Activated T-helper 1 cell treated with anti-CD3 and anti-CD28 coated beads, Interleukin-12 subunit alpha, Interleukin-12 subunit beta, Interleukin-2, Interleukin-4 antibody, amounts not matched to agents 30 ng/mL and 10 ng/mL and 1 ng/mL, durations not matched to agents 14 hours and 24 hours and 36 hours (primary cell): ENCODE measurements at regions not wholly inside any gene's neighbourhood (a gene's known extent, or its start where the extent isn't known, plus 50 kb on each side); places are given as distances from the start of the nearest gene placed in this dataset.
"Not testable (repeated sequence)": the region's sequence is repeated elsewhere in the genome, so short reads cannot be mapped to it uniquely, and the experiment has no call there.

Experiments
- DNase-seq: peaks from one replicate; pipeline ENCODE4 v3.0.0; 2021; ENCODE audit warnings: low spot score
- H3K27ac Mint-ChIP-seq: one replicate; pipeline ENCODE4 v1.8.0; 2021; ENCODE audit warnings: mild to moderate bottlenecking, mixed read lengths
- H3K27me3 Mint-ChIP-seq: one replicate; pipeline ENCODE4 v1.8.0; 2022; ENCODE audit warnings: mild to moderate bottlenecking, moderate library complexity, mixed read lengths; ENCODE audit not compliant: insufficient read depth
- H3K36me3 Mint-ChIP-seq: one replicate; pipeline ENCODE4 v1.8.0; 2021; ENCODE audit warnings: low read depth, mixed read lengths
- H3K4me1 Mint-ChIP-seq: one replicate; pipeline ENCODE4 v1.8.0; 2021; ENCODE audit warnings: low read depth, mixed read lengths
- H3K4me3 Mint-ChIP-seq: one replicate; pipeline ENCODE4 v1.8.0; 2021; ENCODE audit warnings: mild to moderate bottlenecking, moderate library complexity, mixed read lengths
- H3K9me3 Mint-ChIP-seq: one replicate; pipeline ENCODE4 v1.8.0; 2021; ENCODE audit warnings: mixed read lengths
- intact Hi-C: fragments of 100-400 bp; cut with micrococcal nuclease; formaldehyde crosslinking; loops from one replicate; pipeline ENCODE4 v1.15.1; 2024

DNA sequence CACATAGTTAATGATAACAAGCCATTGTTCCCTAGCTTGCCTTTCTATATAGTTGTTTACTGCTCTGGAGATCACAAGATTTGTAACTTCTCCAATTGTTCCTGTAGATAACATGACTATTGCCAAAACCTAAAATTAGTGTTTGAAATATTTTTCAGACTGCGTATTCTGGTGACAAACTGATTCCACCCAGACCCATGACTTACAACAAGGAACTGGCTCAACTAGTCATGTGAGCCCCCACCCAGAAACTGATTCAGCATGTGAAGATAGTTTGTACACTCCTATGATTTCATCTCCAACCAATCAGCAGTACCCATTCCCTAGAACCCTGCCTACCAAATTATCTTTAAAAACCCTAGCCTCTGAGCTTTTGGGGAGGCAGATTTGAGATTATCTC is 131.4 kb upstream of the BCL9 start:
- Mint-ChIP-seq H3K4me3 (no peak overlapping the region), H3K27me3 (peaks cover 10% of the 10 kb centered on the region), H3K4me1 (no peaks in the 10 kb centered on the region), H3K9me3 (peaks cover 8% of the 10 kb centered on the region), H3K36me3 (no peaks in the 10 kb centered on the region), H3K27ac (no peak overlapping the region)
- intact Hi-C loops = no loop called here
- no peak for DNase-seq

- no peak for DNase-seq
- no peaks in the 10 kb centered on the region for H3K36me3 Mint-ChIP-seq
These were observed 128.1 kb upstream of the BCL9 start for GRCh38 chr1:147413110-147413605.

GRCh38 chr1:147414505-147415163 is 126.7 kb upstream of the BCL9 start:
- no peaks in the 10 kb centered on the region for H3K36me3 Mint-ChIP-seq
- peaks cover 2% of the 10 kb centered on the region for H3K9me3 Mint-ChIP-seq
- no peak overlapping the region for H3K27ac Mint-ChIP-seq
- H3K27me3 Mint-ChIP-seq = peaks cover 20% of the 10 kb centered on the region
- no peaks in the 10 kb centered on the region for H3K4me1 Mint-ChIP-seq
- no peak overlapping the region for H3K4me3 Mint-ChIP-seq
- DNase-seq = no peak
- intact Hi-C loops = no loop called here

More at GRCh38 chr1:147413110-147413605, 128.1 kb upstream of the BCL9 start:
- Mint-ChIP-seq H3K4me3 (no peak overlapping the region), H3K4me1 (no peaks in the 10 kb centered on the region), H3K27me3 (peaks cover 20% of the 10 kb centered on the region), H3K9me3 (peaks cover 8% of the 10 kb centered on the region), H3K27ac (no peak overlapping the region)
- intact Hi-C loops = no loop called here

DNA sequence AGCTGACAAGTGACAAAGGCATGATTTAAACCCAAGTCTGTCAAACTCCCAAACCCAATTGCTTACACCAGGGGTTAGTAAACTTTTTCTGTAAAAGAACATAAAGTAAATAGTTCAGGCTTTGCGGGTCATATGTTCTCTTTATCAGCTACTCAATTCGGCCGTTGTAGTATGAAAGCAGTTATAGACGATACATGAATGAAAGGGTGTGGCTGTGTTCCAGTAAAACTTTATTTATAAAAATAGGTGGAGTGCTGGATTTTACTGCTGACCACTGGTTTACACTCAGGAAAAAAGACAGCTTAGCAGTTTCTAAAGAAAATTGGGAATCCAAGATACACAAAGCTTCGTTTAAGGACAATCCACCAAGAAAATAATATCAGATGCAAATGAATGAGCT is 124.3 kb upstream of the BCL9 start:
- no peak for DNase-seq
- intact Hi-C loops = no loop called here
- Mint-ChIP-seq H3K9me3 (no peaks in the 10 kb centered on the region), H3K27me3 (peaks cover 17% of the 10 kb centered on the region), H3K27ac (no peak overlapping the region), H3K36me3 (no peaks in the 10 kb centered on the region), H3K4me3 (no peak overlapping the region), H3K4me1 (no peaks in the 10 kb centered on the region)

DNA sequence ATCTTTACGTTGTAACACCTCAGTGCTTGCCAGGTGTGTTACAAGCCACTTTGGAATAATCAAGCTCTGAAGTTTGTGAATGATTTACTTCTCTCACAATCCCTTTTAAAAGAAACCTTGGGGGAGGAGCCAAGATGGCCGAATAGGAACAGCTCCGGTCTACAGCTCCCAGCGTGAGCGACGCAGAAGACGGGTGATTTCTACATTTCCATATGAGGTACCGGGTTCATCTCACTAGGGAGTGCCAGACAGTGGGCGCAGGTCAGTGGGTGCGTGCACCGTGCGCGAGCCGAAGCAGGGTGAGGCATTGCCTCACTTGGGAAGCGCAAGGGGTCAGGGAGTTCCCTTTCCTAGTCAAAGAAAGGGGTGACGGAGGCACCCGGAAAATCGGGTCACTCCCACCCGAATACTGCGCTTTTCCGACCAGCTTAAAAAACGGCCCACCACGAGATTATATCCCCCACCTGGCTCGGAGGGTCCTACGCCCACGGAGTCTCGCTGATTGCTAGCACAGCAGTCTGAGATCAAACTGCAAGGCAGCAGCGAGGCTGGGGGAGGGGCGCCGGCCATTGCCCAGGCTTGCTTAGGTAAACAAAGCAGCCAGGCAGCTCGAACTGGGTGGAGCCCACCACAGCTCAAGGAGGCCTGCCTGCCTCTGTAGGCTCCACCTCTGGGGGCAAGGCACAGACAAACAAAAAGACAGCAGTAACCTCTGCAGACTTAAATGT is 118.0 kb upstream of the BCL9 start:
- intact Hi-C loops, H3K4me1 Mint-ChIP-seq: not testable (repeated sequence)

GRCh38 chr1:147434921-147435320 is 106.4 kb upstream of the BCL9 start:
- no peaks in the 10 kb centered on the region for H3K36me3 Mint-ChIP-seq
- H3K9me3 Mint-ChIP-seq = no peaks in the 10 kb centered on the region
- H3K27ac Mint-ChIP-seq = no peak overlapping the region
- no peak overlapping the region for H3K4me3 Mint-ChIP-seq
- peaks cover 2% of the 10 kb centered on the region for H3K27me3 Mint-ChIP-seq
- intact Hi-C loops = no loop called here
- no peaks in the 10 kb centered on the region for H3K4me1 Mint-ChIP-seq
- no peak for DNase-seq

More for the DNA sequence above, 118.0 kb upstream of the BCL9 start:
- DNase-seq, H3K27ac Mint-ChIP-seq, H3K4me3 Mint-ChIP-seq, H3K27me3 Mint-ChIP-seq, H3K9me3 Mint-ChIP-seq, H3K36me3 Mint-ChIP-seq: not testable (repeated sequence)

DNA sequence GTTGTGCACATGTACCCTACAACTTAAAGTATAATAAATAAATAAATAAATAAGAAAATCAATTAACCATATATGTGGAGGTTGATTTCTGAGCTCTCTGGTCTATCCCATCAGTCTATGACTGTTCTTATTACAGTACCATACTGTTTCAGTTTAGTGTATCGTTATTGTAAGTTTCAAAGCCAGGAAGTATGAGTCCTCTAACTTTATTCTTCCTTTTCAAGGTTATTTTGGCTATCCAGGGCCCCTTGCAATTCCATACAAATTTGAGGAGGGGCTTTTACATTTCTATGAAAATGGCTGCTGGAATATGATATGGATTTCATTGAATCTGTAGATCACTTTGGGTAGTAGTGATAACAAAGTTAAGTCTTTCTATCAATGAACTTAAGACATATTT is 96.9 kb upstream of the BCL9 start:
- H3K4me1 Mint-ChIP-seq = no peaks in the 10 kb centered on the region
- peaks cover 26% of the 10 kb centered on the region for H3K9me3 Mint-ChIP-seq
- intact Hi-C loops = no loop called here
- H3K4me3 Mint-ChIP-seq = no peak overlapping the region
- peaks cover 3% of the 10 kb centered on the region for H3K27me3 Mint-ChIP-seq
- no peak for DNase-seq
- no peaks in the 10 kb centered on the region for H3K36me3 Mint-ChIP-seq
- no peak overlapping the region for H3K27ac Mint-ChIP-seq

GRCh38 chr1:147451628-147452027 is 89.7 kb upstream of the BCL9 start:
- intact Hi-C loops = no loop called here
- Mint-ChIP-seq H3K27me3 (peaks cover 9% of the 10 kb centered on the region), H3K4me1 (no peaks in the 10 kb centered on the region), H3K9me3 (peaks cover 7% of the 10 kb centered on the region), H3K36me3 (no peaks in the 10 kb centered on the region), H3K4me3 (no peak overlapping the region), H3K27ac (no peak overlapping the region)
- no peak for DNase-seq

DNA sequence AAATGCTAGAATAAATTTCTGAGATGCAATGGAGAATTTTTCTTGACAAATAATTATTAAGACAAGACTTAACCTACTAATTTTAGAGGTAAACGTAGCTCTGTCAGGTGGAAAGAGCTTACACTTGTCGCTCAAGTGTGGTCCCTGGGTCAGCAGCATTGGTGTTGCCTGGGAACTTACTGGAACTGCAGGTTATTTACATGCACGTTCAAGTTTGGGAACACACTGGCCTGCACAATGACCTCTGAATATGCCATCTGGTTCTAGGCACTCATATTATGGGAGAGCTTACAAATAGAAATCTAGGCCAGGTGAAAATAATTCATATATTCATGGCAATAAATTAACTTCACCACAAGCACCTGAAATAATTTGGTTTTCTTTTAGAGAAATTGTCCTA is 88.5 kb upstream of the BCL9 start:
- Mint-ChIP-seq H3K4me3 (no peak overlapping the region), H3K9me3 (no peaks in the 10 kb centered on the region), H3K27me3 (peaks cover 9% of the 10 kb centered on the region), H3K36me3 (no peaks in the 10 kb centered on the region), H3K4me1 (no peaks in the 10 kb centered on the region), H3K27ac (no peak overlapping the region)
- no peak for DNase-seq
- intact Hi-C loops = no loop called here

DNA sequence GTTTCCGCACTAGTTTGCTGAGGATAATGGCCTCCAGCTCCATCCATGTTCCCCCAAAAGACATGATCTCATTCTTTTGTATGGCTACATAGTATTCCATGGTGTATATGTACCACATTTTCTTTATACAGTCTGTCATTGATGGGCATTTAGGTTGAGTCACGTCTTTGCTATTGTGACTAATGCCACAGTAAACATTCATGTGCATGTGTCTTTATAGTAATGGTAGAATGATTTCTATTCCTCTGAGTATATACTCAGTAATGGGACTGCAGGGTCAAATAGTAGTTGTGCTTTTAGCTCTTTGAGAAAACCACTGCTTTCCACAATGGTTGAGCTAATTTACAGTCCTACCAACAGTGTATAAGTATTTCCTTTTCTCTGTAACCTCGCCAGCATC is 78.3 kb upstream of the BCL9 start:
- Mint-ChIP-seq H3K27me3 (peaks cover 22% of the 10 kb centered on the region), H3K9me3 (peaks cover 4% of the 10 kb centered on the region), H3K27ac (no peak overlapping the region), H3K4me1 (no peaks in the 10 kb centered on the region), H3K36me3 (no peaks in the 10 kb centered on the region), H3K4me3 (no peak overlapping the region)
- no peak for DNase-seq
- intact Hi-C loops = no loop called here

DNA sequence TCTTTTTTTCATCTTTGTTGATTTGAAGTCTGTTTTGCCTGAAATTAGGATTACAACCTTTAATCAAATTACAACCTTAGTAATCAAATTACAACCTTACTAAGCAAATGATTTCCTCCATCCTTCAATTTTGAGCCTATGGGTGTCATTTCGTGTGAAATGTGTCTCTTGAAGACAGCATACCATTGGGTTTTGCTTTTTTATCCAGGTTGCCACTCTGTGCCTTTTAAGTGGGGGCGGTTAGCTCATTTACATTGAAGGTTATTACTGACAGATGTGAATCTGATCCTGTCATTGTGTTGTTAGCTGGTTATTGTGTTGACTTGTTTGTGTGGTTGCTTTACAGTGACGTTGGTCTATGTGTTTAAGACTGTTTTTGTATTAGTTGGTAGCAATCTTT is 74.8 kb upstream of the BCL9 start:
- no peak for DNase-seq
- Mint-ChIP-seq H3K4me1 (no peaks in the 10 kb centered on the region), H3K9me3 (peaks cover 4% of the 10 kb centered on the region), H3K27ac (no peak overlapping the region), H3K27me3 (peaks cover 22% of the 10 kb centered on the region), H3K36me3 (no peaks in the 10 kb centered on the region), H3K4me3 (no peak overlapping the region)
- intact Hi-C loops = no loop called here

GRCh38 chr1:147470079-147470478 is 71.2 kb upstream of the BCL9 start:
- no peaks in the 10 kb centered on the region for H3K4me1 Mint-ChIP-seq
- H3K36me3 Mint-ChIP-seq = no peaks in the 10 kb centered on the region
- peaks cover 9% of the 10 kb centered on the region for H3K27me3 Mint-ChIP-seq
- intact Hi-C loops = no loop called here
- H3K9me3 Mint-ChIP-seq = peaks cover 4% of the 10 kb centered on the region
- no peak for DNase-seq
- no peak overlapping the region for H3K4me3 Mint-ChIP-seq
- H3K27ac Mint-ChIP-seq = no peak overlapping the region

GRCh38 chr1:147472489-147472888 is 68.8 kb upstream of the BCL9 start:
- no peak overlapping the region for H3K27ac Mint-ChIP-seq
- peaks cover 4% of the 10 kb centered on the region for H3K27me3 Mint-ChIP-seq
- no peak for DNase-seq
- no peaks in the 10 kb centered on the region for H3K4me1 Mint-ChIP-seq
- no peaks in the 10 kb centered on the region for H3K9me3 Mint-ChIP-seq
- no peak overlapping the region for H3K4me3 Mint-ChIP-seq
- H3K36me3 Mint-ChIP-seq = no peaks in the 10 kb centered on the region
- intact Hi-C loops = no loop called here
